Heart left ventricle (tissue), 13 donors: ENCODE measurements at regions not wholly inside any gene's neighbourhood (a gene's known extent, or its start where the extent isn't known, plus 50 kb on each side); places are given as distances from the start of the nearest gene placed in this dataset.
A peak's percentile ranks its signal among the peaks of the same experiment; 100 is the strongest.

Experiments used
- CTCF ChIP-seq, 12 donors: fragments of 200-600 bp; sonication (generic) in 4 of 12; IDR thresholded peaks; one replicate each; pipeline versions ENCODE4 v1.5.0 to v1.8.0; 2018 to 2022; ENCODE audit warnings: antibody characterized with exemption in 12 of 12, mild to moderate bottlenecking in 5 of 12
- POLR2A ChIP-seq, 2 donors: fragments of 450-650 bp; IDR thresholded peaks; one replicate each; pipeline ENCODE4 v1.6.1; 2017; ENCODE audit warnings: antibody characterized with exemption in 2 of 2, mild to moderate bottlenecking in 2 of 2, moderate library complexity in 2 of 2
- donor health status: ischemic (EF 13 %, LVEDD 7.1; RV severe dilation, severe dysfunction).
- donor health status: DM: no; HTN: yes; CAD: no.
- donor health status: DM: no; HTN: no; CAD: no.
- donor health status: ischemic (EF 25% LVEDD 6.9; RV normal size, moderate dysfunction).
- donor health status: ischemic (EF 25% LVEDD 5.7; RV mildly dilated, moderate dysfunction).
- donor health status: ischemic (EF 35%, LVEDD 5.7; RV mildly dilated, moderate dysfunction).
- donor health status: nonischemic (EF 11% LVEDD 7.7; RV severe dilation, severe dysfunction).
- donor health status: DM: yes; HTN: yes; CAD: no.
- donor health status: PGD.
- donor health status: ischemic (EF 29% LVEDD 5.4; RV normal size, mild dysfunction).
- donor health status: nonischemic (EF 23%, LVEDD 6.1; RV moderate dilation, normal function).

- TF ChIP-seq CTCF (IDR thresholded peaks at IDR 0.05) (peak in 8 of 12 donors; percentile 9 to 44 (median 32)), POLR2A (IDR thresholded peaks at IDR 0.05) (no peak)
Observed at GRCh38 chr1:14094611-14095400, 394.8 kb downstream of the PRDM2 start.
